Neural cell (in vitro differentiated cells): ENCODE measurements at regions not wholly inside any gene's neighbourhood (a gene's known extent, or its start where the extent isn't known, plus 50 kb on each side); places are given as distances from the start of the nearest gene placed in this dataset.
"Not testable (repeated sequence)": the region's sequence is repeated elsewhere in the genome, so short reads cannot be mapped to it uniquely, and the experiment has no call there.

Source experiments
- H2AFZ ChIP-seq: fragments of 200-600, 300-800 bp; sonication (generic), shearing (Covaris generic); 2 replicates; pipeline ENCODE4 v1.6.0; 2014; ENCODE audit warnings: low read depth, mild to moderate bottlenecking, antibody characterized with exemption, low read length, moderate library complexity
- H3F3A ChIP-seq: fragments of 200-600 bp; shearing (Covaris generic); 2 replicates; pipeline ENCODE4 v1.6.1; 2016; ENCODE audit warnings: mild to moderate bottlenecking, moderate library complexity, mixed read lengths, antibody characterized with exemption, low read length; ENCODE audit not compliant: insufficient read depth, poor library complexity, severe bottlenecking
- H3K27ac ChIP-seq: fragments of 200-600, 300-800 bp; sonication (generic), shearing (Covaris generic); 2 replicates; pipeline ENCODE4 v1.5.1; 2014; ENCODE audit warnings: mild to moderate bottlenecking, low read length, moderate library complexity
- H3K27me3 ChIP-seq: fragments of 300-800, 200-600 bp; sonication (generic), shearing (Covaris generic); 2 replicates; pipeline ENCODE4 v1.6.0; 2014; ENCODE audit warnings: mild to moderate bottlenecking, low read depth, low read length, moderate library complexity; ENCODE audit not compliant: insufficient read depth
- H3K36me3 ChIP-seq: fragments of 300-800, 200-600 bp; sonication (generic), shearing (Covaris generic); 2 replicates; pipeline ENCODE4 v1.5.1; 2014; ENCODE audit warnings: mild to moderate bottlenecking, antibody characterized with exemption, low read length, moderate library complexity; ENCODE audit not compliant: insufficient read depth
- H3K4me2 ChIP-seq: fragments of 300-800, 200-600 bp; sonication (generic), shearing (Covaris generic); 2 replicates; pipeline ENCODE4 v1.6.0; 2014; ENCODE audit warnings: mild to moderate bottlenecking, low read length
- H3K4me3 ChIP-seq: fragments of 300-800, 200-600 bp; sonication (generic), shearing (Covaris generic); 2 replicates; pipeline ENCODE4 v1.5.1; 2014; ENCODE audit warnings: mild to moderate bottlenecking, low read length, moderate library complexity
- H3K79me2 ChIP-seq: fragments of 200-600 bp; shearing (Covaris generic); replicated peaks from 2 replicates; pipeline ENCODE4 v1.6.0; 2014; ENCODE audit warnings: mild to moderate bottlenecking, low read length, moderate library complexity; ENCODE audit not compliant: insufficient read depth
- H3K9ac ChIP-seq: fragments of 300-800, 200-600 bp; sonication (generic), shearing (Covaris generic); 2 replicates; pipeline ENCODE4 v1.6.1; 2016; ENCODE audit warnings: mild to moderate bottlenecking, low read length, mixed read lengths
- H3K9me2 ChIP-seq: fragments of 200-600 bp; shearing (Covaris generic); 2 replicates; pipeline ENCODE4 v1.6.1; 2016; ENCODE audit warnings: mild to moderate bottlenecking, low read length, mixed read lengths; ENCODE audit not compliant: insufficient read depth
- H3K9me3 ChIP-seq: fragments of 200-600, 300-800 bp; sonication (generic), shearing (Covaris generic); 2 replicates; pipeline ENCODE4 v1.6.1; 2016; ENCODE audit warnings: mild to moderate bottlenecking, mixed run types, low read length, moderate library complexity, mixed read lengths
- H4K20me1 ChIP-seq: fragments of 200-600 bp; shearing (Covaris generic); 2 replicates; pipeline ENCODE4 v1.6.1; 2016; ENCODE audit warnings: mild to moderate bottlenecking, mixed run types; ENCODE audit not compliant: insufficient read depth
- CTCF ChIP-seq: fragments of 450-650 bp; IDR thresholded peaks from 2 replicates; pipeline ENCODE4 v1.5.1; 2014; ENCODE audit warnings: antibody characterized with exemption, mild to moderate bottlenecking, moderate library complexity; ENCODE audit not compliant: poor library complexity, severe bottlenecking
- EP300 ChIP-seq: fragments of 450-650 bp; conservative IDR thresholded peaks from 2 replicates; pipeline ENCODE4 v1.6.1; 2014; ENCODE audit warnings: antibody characterized with exemption, mild to moderate bottlenecking, moderate library complexity; ENCODE audit not compliant: poor library complexity, severe bottlenecking
- EZH2 ChIP-seq: fragments of 200-600, 300-800 bp; shearing (Covaris generic), sonication (generic); IDR thresholded peaks from 2 replicates; pipeline ENCODE4 v1.6.1; 2014; ENCODE audit warnings: antibody characterized with exemption, low read length, borderline replicate concordance, mild to moderate bottlenecking; ENCODE audit not compliant: insufficient read depth, poor library complexity, severe bottlenecking
- MXI1 ChIP-seq: fragments of 450-650 bp; conservative IDR thresholded peaks from 2 replicates; pipeline ENCODE4 v1.6.1; 2014; ENCODE audit warnings: antibody characterized with exemption, mild to moderate bottlenecking; ENCODE audit not compliant: poor library complexity, severe bottlenecking
- POLR2AphosphoS5 ChIP-seq: IDR thresholded peaks from 2 replicates; pipeline ENCODE4 v1.6.1; 2012
- RAD21 ChIP-seq: fragments of 450-650 bp; conservative IDR thresholded peaks from 2 replicates; pipeline ENCODE4 v1.6.1; 2014; ENCODE audit warnings: antibody characterized with exemption, mild to moderate bottlenecking, moderate library complexity
- REST ChIP-seq: IDR thresholded peaks from 2 replicates; pipeline ENCODE4 v1.6.1; 2012; ENCODE audit warnings: borderline replicate concordance
- SMC3 ChIP-seq: fragments of 450-650 bp; conservative IDR thresholded peaks from 2 replicates; pipeline ENCODE4 v1.6.1; 2014; ENCODE audit warnings: antibody characterized with exemption, mild to moderate bottlenecking, moderate library complexity; ENCODE audit not compliant: poor library complexity
- TAF1 ChIP-seq: IDR thresholded peaks from 2 replicates; pipeline ENCODE4 v1.6.1; 2012; ENCODE audit warnings: low read depth

GRCh38 chr6:144673807-144674206, 388.7 kb downstream of the UTRN start:
- TF ChIP-seq RAD21 (no peak), CTCF (no peak), EZH2 (no peak), MXI1 (no peak), REST (no peak), EP300 (no peak), SMC3 (no peak), TAF1 (no peak), POLR2AphosphoS5 (no peak)
- no peaks in the 10 kb centered on the region for H3F3A ChIP-seq
- H3K79me2 ChIP-seq: peaks cover 24% of the 10 kb centered on the region
- no peaks in the 10 kb centered on the region for H3K9me3 ChIP-seq
- no peak overlapping the region for H3K4me2 ChIP-seq
- H3K36me3 ChIP-seq: no peaks in the 10 kb centered on the region
- no peak overlapping the region for H2AFZ ChIP-seq
- no peak overlapping the region for H3K9ac ChIP-seq
- no peak overlapping the region for H3K4me3 ChIP-seq
- H4K20me1 ChIP-seq: no peaks in the 10 kb centered on the region
- H3K27ac ChIP-seq: no peak overlapping the region
- no peaks in the 10 kb centered on the region for H3K9me2 ChIP-seq
- H3K27me3 ChIP-seq: no peaks in the 10 kb centered on the region

- Histone ChIP-seq H3K4me3 (no peak overlapping the region), H3K27me3 (no peaks in the 10 kb centered on the region), H3K4me2 (no peak overlapping the region), H3K27ac (no peak overlapping the region), H3K36me3 (no peaks in the 10 kb centered on the region), H3K79me2 (peaks cover 24% of the 10 kb centered on the region), H2AFZ (no peak overlapping the region), H3F3A (no peaks in the 10 kb centered on the region), H3K9me2 (no peaks in the 10 kb centered on the region), H4K20me1 (no peaks in the 10 kb centered on the region), H3K9me3 (no peaks in the 10 kb centered on the region), H3K9ac (no peak overlapping the region)
- TF ChIP-seq SMC3: no peak
- TF ChIP-seq MXI1: no peak
These were observed 390.2 kb downstream of the UTRN start for GRCh38 chr6:144675231-144675861.

GRCh38 chr6:144676310-144676709, 391.2 kb downstream of the UTRN start:
- H3K27me3 ChIP-seq, H3K4me2 ChIP-seq, H3K4me3 ChIP-seq, H3K27ac ChIP-seq, H3K9ac ChIP-seq, H2AFZ ChIP-seq, H3F3A ChIP-seq, H3K9me3 ChIP-seq, H3K9me2 ChIP-seq, H4K20me1 ChIP-seq, H3K36me3 ChIP-seq: not testable (repeated sequence)
- peaks cover 21% of the 10 kb centered on the region for H3K79me2 ChIP-seq

- H2AFZ ChIP-seq, H4K20me1 ChIP-seq, H3K9me3 ChIP-seq, H3F3A ChIP-seq, H3K4me3 ChIP-seq, H3K9ac ChIP-seq, H3K9me2 ChIP-seq, H3K36me3 ChIP-seq, H3K27me3 ChIP-seq, H3K4me2 ChIP-seq, H3K27ac ChIP-seq: not testable (repeated sequence)
- H3K79me2 ChIP-seq: peaks cover 12% of the 10 kb centered on the region
These were observed 392.1 kb downstream of the UTRN start for GRCh38 chr6:144677263-144677662.
